Mucosa of rectum (tissue), 2 donors: ENCODE measurements at regions not wholly inside any gene's neighbourhood (a gene's known extent, or its start where the extent isn't known, plus 50 kb on each side); places are given as distances from the start of the nearest gene placed in this dataset.
"Not testable (repeated sequence)": the region's sequence is repeated elsewhere in the genome, so short reads cannot be mapped to it uniquely, and the experiment has no call there.

ENCODE experiments used
- H3K27ac ChIP-seq, 2 donors: one replicate each; pipeline ENCODE4 v1.7.0; 2013; ENCODE audit warnings: inconsistent platforms in 2 of 2, low read depth in 2 of 2, low read length in 2 of 2
- H3K27me3 ChIP-seq, 2 donors: one replicate each; pipeline ENCODE4 v1.7.0; 2013; ENCODE audit warnings: low read length in 2 of 2; ENCODE audit not compliant: control insufficient read depth in 2 of 2, insufficient read depth in 2 of 2
- H3K36me3 ChIP-seq, 2 donors: one replicate each; pipeline ENCODE4 v1.7.0; 2013; ENCODE audit warnings: low read length in 2 of 2; ENCODE audit not compliant: control insufficient read depth in 2 of 2, insufficient read depth in 2 of 2
- H3K4me1 ChIP-seq, 2 donors: one replicate each; pipeline ENCODE4 v1.7.0; 2013; ENCODE audit warnings: low read length in 2 of 2, mild to moderate bottlenecking in 1 of 2; ENCODE audit not compliant: control insufficient read depth in 2 of 2, insufficient read depth in 2 of 2
- H3K4me3 ChIP-seq, 2 donors: one replicate each; pipeline ENCODE4 v1.7.0; 2013; ENCODE audit warnings: low read length in 2 of 2
- H3K9ac ChIP-seq, 2 donors: one replicate each; pipeline ENCODE4 v1.7.0; 2013; ENCODE audit warnings: low read length in 2 of 2, low read depth in 1 of 2, mild to moderate bottlenecking in 1 of 2
- H3K9me3 ChIP-seq, 2 donors: one replicate each; pipeline ENCODE4 v1.7.0; 2013; ENCODE audit warnings: low read length in 2 of 2; ENCODE audit not compliant: control insufficient read depth in 2 of 2
- donor health status: healthy.
- donor health status: Normal muscosa, but diverticular disease.

DNA sequence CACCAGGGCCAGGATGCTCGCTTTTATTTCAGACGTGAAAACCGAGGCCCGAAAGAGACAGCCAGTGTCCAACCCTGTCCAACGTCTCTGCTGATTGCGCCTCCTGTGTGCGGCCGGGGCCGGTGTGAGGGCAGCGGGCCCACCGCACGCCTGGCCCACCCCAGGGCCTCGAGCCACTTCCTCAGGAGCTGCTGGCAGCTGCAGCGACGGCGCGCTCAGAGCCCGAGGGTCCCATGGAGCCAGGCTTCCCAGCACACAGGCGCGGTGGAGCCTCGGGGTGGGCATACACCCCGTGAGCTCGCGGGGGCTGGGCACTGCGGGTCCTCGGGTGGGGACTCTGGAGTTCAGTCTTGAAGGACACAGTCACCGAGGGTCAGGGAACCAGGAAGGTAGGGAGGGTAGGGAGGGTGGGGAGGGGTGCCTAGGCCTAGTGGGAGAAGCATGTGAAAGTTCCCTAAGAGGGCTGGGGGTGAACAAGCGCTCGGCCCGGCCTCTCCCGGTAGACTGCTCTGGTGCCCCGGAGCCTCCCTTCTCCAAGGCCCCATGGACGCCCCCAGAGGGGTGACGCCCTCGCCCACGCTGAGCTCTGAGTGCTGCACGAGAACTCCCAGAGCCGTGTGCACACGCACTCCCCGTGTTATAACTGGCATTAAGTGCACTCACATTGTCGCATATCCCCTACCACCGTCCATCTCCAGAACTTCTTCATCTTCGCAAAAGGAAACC is 1547.2 kb downstream of the RPIA start:
- H3K36me3 ChIP-seq, H3K9ac ChIP-seq, H3K4me3 ChIP-seq, H3K27me3 ChIP-seq, H3K9me3 ChIP-seq, H3K27ac ChIP-seq, H3K4me1 ChIP-seq: not testable (repeated sequence)

DNA sequence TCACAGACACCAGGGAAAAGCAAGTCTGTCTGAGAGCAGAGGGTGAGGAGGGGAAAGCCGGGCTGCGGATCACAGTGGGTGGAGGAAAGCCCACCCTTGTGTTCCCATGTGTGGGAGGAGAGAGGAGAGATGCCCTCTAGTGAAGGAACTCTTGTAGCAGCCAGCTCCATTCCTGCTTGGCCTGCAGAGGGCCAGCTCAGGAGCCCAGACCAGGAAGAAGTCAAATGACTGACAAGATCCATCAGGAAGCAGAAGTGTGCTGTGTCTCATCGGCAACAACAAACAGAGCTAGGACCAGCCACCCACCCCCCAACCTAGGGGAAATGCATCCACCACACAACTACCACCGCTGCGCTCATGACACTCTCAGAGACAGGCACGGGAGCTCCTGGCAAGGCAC is 1548.3 kb downstream of the RPIA start:
- not testable (repeated sequence) for H3K36me3 ChIP-seq, H3K4me3 ChIP-seq, H3K9me3 ChIP-seq, H3K9ac ChIP-seq, H3K4me1 ChIP-seq, H3K27ac ChIP-seq, H3K27me3 ChIP-seq

DNA sequence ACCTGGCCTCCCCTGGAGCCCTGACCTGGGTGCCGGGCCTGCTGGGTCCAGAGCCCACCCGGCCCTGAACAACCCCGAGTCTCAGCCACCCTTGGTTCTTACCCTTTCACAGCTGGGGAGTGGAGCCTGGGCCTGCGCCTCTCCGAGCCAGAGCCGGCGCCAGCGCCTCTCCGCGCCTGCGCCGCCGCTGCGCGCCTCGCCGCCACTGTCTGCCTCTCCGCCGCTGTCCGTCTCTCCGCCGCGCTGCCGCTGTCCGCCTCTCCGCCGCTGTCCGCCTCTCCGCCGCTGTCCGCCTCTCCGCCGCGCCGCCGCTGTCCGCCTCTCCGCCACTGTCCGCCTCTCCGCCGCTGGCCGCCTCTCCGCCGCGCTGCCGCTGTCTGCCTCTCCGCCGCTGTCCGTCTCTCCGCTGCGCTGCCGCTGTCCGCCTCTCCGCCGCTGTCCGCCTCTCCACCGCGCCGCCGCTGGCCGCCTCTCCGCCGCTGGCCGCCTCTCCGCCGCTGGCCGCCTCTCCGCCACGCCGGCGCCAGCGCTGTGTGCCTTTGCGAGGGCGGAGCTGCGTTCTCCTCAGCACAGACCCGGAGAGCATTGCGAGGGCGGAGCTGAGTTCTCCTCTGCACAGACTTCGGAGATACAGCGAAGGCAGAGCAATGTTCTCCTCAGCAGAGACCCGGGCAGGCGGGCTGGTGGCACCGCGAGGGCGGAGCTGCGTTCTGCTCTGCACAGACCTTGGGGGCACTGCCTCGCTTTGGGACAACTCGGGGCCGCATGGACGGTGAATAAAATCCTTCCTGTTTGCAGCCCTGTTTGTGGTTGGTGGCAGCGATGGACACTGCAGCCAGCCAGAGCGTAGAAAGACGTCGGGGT is 1553.7 kb downstream of the RPIA start:
- not testable (repeated sequence) for H3K9me3 ChIP-seq, H3K4me1 ChIP-seq, H3K27me3 ChIP-seq, H3K9ac ChIP-seq, H3K36me3 ChIP-seq, H3K27ac ChIP-seq
- peak overlapping the region in 1 of 2 donors; percentile 16 for H3K4me3 ChIP-seq

DNA sequence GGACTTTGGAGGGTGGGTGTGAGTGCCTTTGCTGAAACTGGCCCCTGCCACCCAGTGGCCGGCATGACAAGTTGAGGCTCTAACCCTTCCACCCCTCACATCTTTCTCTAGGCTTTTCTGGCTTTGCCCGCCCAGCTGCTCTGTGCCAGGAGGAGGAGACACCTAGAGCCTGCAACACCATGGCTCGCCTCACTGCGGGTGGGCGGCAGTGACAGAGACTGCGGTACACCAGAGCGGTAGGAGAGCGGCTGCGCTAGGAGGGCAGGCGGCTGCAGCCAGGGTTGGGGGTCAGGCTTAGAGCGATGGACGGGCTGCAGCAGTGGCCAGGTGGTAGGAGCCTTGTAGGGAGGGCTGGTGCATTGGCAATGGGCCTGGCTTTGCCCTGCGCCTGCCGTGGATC is 1556.9 kb downstream of the RPIA start:
- H3K9ac ChIP-seq = not testable (repeated sequence)

DNA sequence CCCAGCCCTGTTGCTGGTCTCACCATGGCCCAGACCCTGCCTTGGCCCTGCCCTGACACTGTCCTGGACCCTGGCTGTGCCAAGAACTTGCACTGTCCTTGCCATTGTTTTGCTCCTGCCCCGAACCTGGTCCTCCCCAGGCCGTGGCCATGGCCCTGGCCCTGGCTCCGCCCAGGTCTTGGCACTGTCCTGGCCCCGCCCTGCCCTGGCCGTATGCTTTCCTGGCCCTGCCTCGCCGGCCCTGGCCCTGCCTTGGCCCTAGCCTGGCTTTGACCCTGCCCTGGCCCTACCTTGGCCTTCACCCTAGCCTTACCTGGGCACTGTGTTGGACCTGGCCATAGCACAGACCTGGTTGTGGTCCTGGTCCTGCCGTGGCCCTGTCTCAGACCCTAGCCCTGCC is 1558.9 kb downstream of the RPIA start:
- not testable (repeated sequence) for H3K9ac ChIP-seq, H3K4me3 ChIP-seq, H3K27ac ChIP-seq, H3K27me3 ChIP-seq, H3K4me1 ChIP-seq, H3K36me3 ChIP-seq, H3K9me3 ChIP-seq

More for the DNA sequence above, 1556.9 kb downstream of the RPIA start:
- H3K4me1 ChIP-seq, H3K4me3 ChIP-seq, H3K36me3 ChIP-seq, H3K9me3 ChIP-seq, H3K27ac ChIP-seq, H3K27me3 ChIP-seq: not testable (repeated sequence)

DNA sequence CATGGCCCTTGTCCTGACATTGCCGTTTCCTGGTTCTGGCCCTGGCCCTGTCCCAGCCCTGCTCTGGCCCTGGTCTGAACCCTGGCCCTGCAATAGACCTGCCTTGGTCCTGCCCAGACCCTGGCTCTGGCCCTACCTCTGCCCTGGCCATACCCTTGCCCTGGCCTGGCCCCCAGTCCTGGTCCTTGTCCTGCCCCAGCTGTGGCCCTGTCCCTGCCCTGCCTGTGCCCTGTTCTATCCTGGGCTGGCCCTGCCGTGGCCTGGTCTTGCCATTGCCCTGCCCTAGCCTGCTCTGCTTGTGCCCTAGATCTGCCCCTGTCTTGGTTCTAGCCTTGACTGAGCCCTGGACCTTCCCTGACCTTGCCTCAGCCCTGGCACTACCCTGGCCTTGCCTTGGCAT is 1560.1 kb downstream of the RPIA start:
- H3K9ac ChIP-seq, H3K4me1 ChIP-seq, H3K36me3 ChIP-seq, H3K27ac ChIP-seq, H3K27me3 ChIP-seq, H3K4me3 ChIP-seq, H3K9me3 ChIP-seq: not testable (repeated sequence)

DNA sequence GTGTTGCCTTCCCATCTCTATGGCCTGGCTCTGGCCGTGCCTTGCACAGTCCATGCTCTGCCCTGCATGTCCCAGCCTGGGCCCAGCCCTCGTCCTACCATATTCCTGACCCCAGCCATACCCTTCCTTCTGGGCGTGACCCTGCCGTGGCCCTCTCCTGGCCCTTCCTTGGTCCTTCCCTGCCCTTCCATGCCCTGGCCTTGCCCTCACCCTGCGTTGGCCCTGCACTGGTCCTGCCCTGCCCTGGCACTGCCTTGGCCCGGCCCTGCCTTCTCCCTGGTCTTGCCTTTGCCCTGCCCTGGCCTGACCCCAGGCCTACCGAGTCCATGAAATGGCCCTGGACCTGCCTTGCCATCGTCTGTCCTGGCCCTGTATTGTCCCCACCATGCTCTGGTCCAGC is 1561.8 kb downstream of the RPIA start:
- not testable (repeated sequence) for H3K9ac ChIP-seq, H3K27ac ChIP-seq, H3K4me1 ChIP-seq, H3K4me3 ChIP-seq, H3K9me3 ChIP-seq, H3K27me3 ChIP-seq, H3K36me3 ChIP-seq

DNA sequence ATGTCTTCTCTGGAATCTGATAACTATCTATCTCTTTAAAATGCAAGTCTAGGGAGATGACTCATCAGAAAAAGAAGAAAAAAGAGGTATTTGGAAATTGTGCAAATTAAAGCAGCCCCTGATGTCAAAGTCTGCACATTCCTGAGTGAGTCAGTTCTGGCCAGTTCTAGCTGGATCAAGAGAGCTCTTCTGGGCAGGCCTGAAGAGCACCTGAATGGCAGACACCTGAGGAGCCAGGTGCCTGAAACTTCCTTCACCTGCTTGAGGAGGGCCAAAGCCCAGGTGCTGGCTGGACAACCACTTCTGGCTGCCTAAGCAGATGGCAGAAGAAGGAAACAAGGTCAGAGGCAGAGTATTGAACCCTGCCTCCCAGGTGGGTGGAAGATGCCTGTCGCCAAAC is 1575.4 kb downstream of the RPIA start:
- H3K27me3 ChIP-seq, H3K36me3 ChIP-seq, H3K9ac ChIP-seq, H3K27ac ChIP-seq, H3K4me3 ChIP-seq, H3K4me1 ChIP-seq, H3K9me3 ChIP-seq: not testable (repeated sequence)

DNA sequence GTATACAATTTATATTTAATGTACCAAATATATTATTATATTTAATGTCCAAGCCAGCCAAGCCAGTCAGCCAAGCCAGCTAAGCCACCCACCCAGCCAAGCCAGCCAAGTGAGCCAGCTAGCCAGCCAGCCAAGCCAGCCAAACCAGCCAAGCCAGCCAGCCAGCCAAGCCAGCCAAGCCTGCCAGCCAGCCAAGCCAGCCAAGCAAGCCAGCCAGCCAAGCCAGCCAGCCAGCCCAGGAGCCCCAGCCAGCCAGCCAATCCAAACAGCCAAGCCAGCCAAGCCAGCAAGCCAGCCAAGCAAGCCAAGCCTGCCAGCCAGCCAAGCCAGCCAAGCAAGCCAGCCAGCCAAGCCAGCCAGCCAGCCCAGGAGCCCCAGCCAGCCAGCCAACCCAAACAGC is 1596.3 kb downstream of the RPIA start:
- H3K4me1 ChIP-seq, H3K9ac ChIP-seq, H3K9me3 ChIP-seq, H3K27ac ChIP-seq, H3K27me3 ChIP-seq, H3K36me3 ChIP-seq, H3K4me3 ChIP-seq: not testable (repeated sequence)

DNA sequence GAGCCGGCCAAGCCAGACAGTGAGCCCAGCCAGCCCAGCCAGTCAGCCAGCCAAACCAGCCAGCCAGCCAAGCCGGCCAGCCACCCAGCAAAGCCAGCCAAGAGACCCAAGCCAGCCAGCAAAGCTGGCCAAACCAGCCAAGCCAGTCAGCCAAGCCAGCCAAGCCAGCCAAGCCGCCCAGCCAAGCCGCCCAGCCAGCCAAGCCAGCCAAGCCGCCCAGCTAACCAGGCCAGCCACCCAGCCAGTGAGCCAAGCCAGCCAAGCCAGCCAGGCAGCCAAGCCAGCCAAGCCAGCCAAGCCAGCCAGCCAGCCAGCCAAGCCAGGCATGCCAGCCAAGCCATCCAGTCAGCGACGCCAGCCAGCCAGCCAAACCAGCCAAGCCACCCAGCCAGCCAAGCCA is 1596.9 kb downstream of the RPIA start:
- H3K9me3 ChIP-seq, H3K4me1 ChIP-seq, H3K27me3 ChIP-seq, H3K36me3 ChIP-seq, H3K27ac ChIP-seq, H3K4me3 ChIP-seq, H3K9ac ChIP-seq: not testable (repeated sequence)
